Pancreas (tissue), 10 donors: ENCODE measurements at regions not wholly inside any gene's neighbourhood (a gene's known extent, or its start where the extent isn't known, plus 50 kb on each side); places are given as distances from the start of the nearest gene placed in this dataset.

ENCODE experiments used
- ATAC-seq, 4 donors: fragments of 200-7000 bp; cut with Tn5 transposase; one replicate each; pipeline versions ENCODE4 v1.8.0 to v1.9.1; 2020; ENCODE audit warnings: mild to moderate bottlenecking in 4 of 4, moderate library complexity in 4 of 4
- DNase-seq, 6 donors: peaks; one replicate each; pipeline ENCODE4 v3.0.0-alpha.2; 2020
- FAIRE-seq: peaks from 2 replicates; lab custom pipeline; 2012; peaks lifted over from hg19 to GRCh38; lab: Jason Lieb, UNC
- H3K27ac ChIP-seq, 4 donors: fragments of 200-600 bp; sonication (generic); 1 replicate in 3 of 4; 2 replicates in 1 of 4; pipeline versions ENCODE4 v1.5.0 to v1.8.0; 2020
- H3K27me3 ChIP-seq, 4 donors: fragments of 200-600 bp; one replicate each; pipeline ENCODE4 v1.8.0; 2021
- H3K36me3 ChIP-seq, 3 donors: fragments of 200-600 bp; sonication (generic) in 1 of 3; one replicate each; pipeline versions ENCODE4 v1.5.0 to v1.8.0; 2020 to 2021
- H3K4me1 ChIP-seq, 3 donors: fragments of 200-600 bp; one replicate each; pipeline ENCODE4 v1.8.0; 2021
- H3K4me3 ChIP-seq, 4 donors: fragments of 200-600 bp; sonication (generic) in 2 of 4; one replicate each; pipeline versions ENCODE4 v1.5.0 to v1.8.0; 2020 to 2021
- H3K9me3 ChIP-seq, 4 donors: fragments of 200-600 bp; one replicate each; pipeline ENCODE4 v1.8.0; 2021
- WGBS, 2 donors: extraction: QIAGEN DNeasy Blood & Tissue Kit; methylation state at CpG; one replicate each; pipeline ENCODE4 v1.1.7; 2013; 5-methylcytosine and 5-hydroxymethylcytosine counted together
- intact Hi-C, 3 donors: fragments of 100-400 bp; cut with DNase I; formaldehyde crosslinking; loops; one replicate each; pipeline versions ENCODE4 v1.11.1 to v1.14.2; 2022
- TF ChIP-seq, protein P1 (sequence below), 4 donors: fragments of 200-600 bp; sonication (generic) in 3 of 4; IDR thresholded peaks; one replicate each; pipeline versions ENCODE4 v1.5.0 to v1.8.0; 2021; ENCODE audit warnings: antibody characterized with exemption in 4 of 4
- donor health status: healthy with polysubstance abuse.
- donor health status: DM: no; HTN: no; CAD: no; lungs with moderate emphysema.
- donor health status: DM: no; HTN: no; CAD: no.
- donor health status: control.
- donor health status: control.
- donor health status: Bipolar disorder and iron deficiency.
- donor health status: DM: yes; HTN: yes; CAD: no.
- donor health status: DM: no; HTN: no; CAD: no.
- donor health status: DM: no; HTN: no; CAD: no.
- donor health status: DM: yes; HTN: yes; CAD: no.

- Histone ChIP-seq H3K4me1 (no peaks in the 10 kb centered on the region), H3K4me3 (no peak overlapping the region), H3K9me3 (no peaks in the 10 kb centered on the region), H3K27ac (no peak overlapping the region), H3K36me3 (no peaks in the 10 kb centered on the region), H3K27me3 (no peaks in the 10 kb centered on the region)
- intact Hi-C loops = no loop called here
- FAIRE-seq (no peak), DNase-seq (peak in 1 of 6 donors; percentile 12), ATAC-seq (peak in 3 of 4 donors; percentile 59 to 78 (median 65))
- TF ChIP-seq, protein P1, sequence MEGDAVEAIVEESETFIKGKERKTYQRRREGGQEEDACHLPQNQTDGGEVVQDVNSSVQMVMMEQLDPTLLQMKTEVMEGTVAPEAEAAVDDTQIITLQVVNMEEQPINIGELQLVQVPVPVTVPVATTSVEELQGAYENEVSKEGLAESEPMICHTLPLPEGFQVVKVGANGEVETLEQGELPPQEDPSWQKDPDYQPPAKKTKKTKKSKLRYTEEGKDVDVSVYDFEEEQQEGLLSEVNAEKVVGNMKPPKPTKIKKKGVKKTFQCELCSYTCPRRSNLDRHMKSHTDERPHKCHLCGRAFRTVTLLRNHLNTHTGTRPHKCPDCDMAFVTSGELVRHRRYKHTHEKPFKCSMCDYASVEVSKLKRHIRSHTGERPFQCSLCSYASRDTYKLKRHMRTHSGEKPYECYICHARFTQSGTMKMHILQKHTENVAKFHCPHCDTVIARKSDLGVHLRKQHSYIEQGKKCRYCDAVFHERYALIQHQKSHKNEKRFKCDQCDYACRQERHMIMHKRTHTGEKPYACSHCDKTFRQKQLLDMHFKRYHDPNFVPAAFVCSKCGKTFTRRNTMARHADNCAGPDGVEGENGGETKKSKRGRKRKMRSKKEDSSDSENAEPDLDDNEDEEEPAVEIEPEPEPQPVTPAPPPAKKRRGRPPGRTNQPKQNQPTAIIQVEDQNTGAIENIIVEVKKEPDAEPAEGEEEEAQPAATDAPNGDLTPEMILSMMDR (IDR thresholded peaks at IDR 0.05) = peak; percentile 7 to 40 (median 26)
- WGBS, 2 donors = 57 to 60% methylated on average over 7 of the region's 7 CpGs
Measured at GRCh38 chr4:177051473-177052060, 258.1 kb upstream of the NEIL3 start.

DNA sequence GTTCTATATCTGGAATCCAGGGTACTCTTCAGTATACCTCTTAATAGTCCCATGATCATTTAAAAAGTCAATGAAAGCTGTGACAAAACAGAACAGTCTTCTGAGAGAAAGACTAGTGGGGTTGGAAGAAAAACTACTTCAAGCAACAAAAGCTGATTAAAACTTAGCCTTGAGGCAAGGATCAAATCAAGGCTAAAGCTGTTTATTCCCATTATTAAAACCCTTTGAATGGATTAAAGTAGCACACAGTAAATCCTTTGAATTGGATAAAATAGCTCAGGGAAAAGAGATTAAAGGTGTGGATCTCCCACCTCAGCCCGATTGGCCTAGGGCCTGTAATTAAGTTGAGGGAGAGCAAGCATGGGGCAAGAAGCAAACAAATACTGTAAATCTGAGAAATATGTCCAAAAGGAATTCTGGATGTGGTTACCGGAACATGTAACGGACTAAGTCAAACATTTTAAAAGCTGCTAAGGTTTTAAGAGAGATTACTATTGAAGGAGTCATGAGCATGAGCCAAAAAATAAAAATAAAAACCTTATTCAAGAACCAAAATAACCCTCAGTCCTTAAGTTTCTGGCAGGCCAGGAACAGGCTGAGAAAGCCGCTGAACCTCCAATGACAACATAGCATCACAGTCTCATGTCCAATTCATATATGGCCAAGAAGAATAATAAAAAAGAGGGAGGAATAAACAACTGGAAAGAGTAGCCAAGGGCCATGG lies 257.3 kb upstream of the NEIL3 start:
- TF ChIP-seq, protein P1 (IDR thresholded peaks at IDR 0.05) = no peak
- intact Hi-C loops = no loop called here
- Histone ChIP-seq H3K9me3 (no peaks in the 10 kb centered on the region), H3K4me1 (no peaks in the 10 kb centered on the region), H3K4me3 (no peak overlapping the region), H3K36me3 (no peaks in the 10 kb centered on the region), H3K27me3 (no peaks in the 10 kb centered on the region), H3K27ac (no peak overlapping the region)
- 72 to 84% methylated on average over 4 of the region's 4 CpGs for WGBS, 2 donors
- no peak for DNase-seq
- no peak for FAIRE-seq
- no peak for ATAC-seq

- H3K4me1 ChIP-seq = no peaks in the 10 kb centered on the region
- no peaks in the 10 kb centered on the region for H3K9me3 ChIP-seq
- ATAC-seq = no peak
- TF ChIP-seq, protein P1 (IDR thresholded peaks at IDR 0.05) = no peak
- no peaks in the 10 kb centered on the region for H3K36me3 ChIP-seq
- H3K27me3 ChIP-seq = no peaks in the 10 kb centered on the region
- no peak overlapping the region for H3K4me3 ChIP-seq
- no peak overlapping the region for H3K27ac ChIP-seq
- intact Hi-C loops = no loop called here
- 35 to 51% methylated on average over 2 of the region's 2 CpGs for WGBS, 2 donors
- no peak for DNase-seq
- FAIRE-seq = no peak
Measured at GRCh38 chr4:177057186-177057585, 252.5 kb upstream of the NEIL3 start.

- Histone ChIP-seq H3K36me3 (no peaks in the 10 kb centered on the region), H3K4me3 (no peak overlapping the region), H3K27me3 (no peaks in the 10 kb centered on the region), H3K4me1 (no peaks in the 10 kb centered on the region), H3K9me3 (no peaks in the 10 kb centered on the region), H3K27ac (no peak overlapping the region)
- 55 to 72% methylated on average over 2 of the region's 2 CpGs for WGBS, 2 donors
- no peak for DNase-seq
- no peak for ATAC-seq
- FAIRE-seq = no peak
- TF ChIP-seq, protein P1 (IDR thresholded peaks at IDR 0.05) = no peak
- intact Hi-C loops = no loop called here
Measured at GRCh38 chr4:177064116-177064515, 245.6 kb upstream of the NEIL3 start.
